HepG2 (cell line): ENCODE measurements at regions not wholly inside any gene's neighbourhood (a gene's known extent, or its start where the extent isn't known, plus 50 kb on each side); places are given as distances from the start of the nearest gene placed in this dataset.

ENCODE experiments used
- ATAC-seq: fragments of 200-7000 bp; cut with Tn5 transposase; 3 replicates; pipeline ENCODE4 v1.9.1; 2020; ENCODE audit warnings: mild to moderate bottlenecking, moderate library complexity
- BruUV-seq: library from RNA; stranded (reverse); fragments of 400-500 nt; replicated peaks from 2 replicates; lab custom pipeline; 2021; lab: Mats Ljungman, UMichigan
- CTCF ChIA-PET: fragments of 300-600 bp; formaldehyde crosslinking; extraction: SDS; loops from one replicate; lab custom pipeline; 2021; ENCODE audit warnings: low total read pairs, inconsistent platforms, low intra/inter-chr PET ratio; lab: Yijun Ruan, JAX
- POLR2A ChIA-PET: fragments of 350-600 bp; sonication (Branson Sonifier 250); formaldehyde crosslinking; loops from one replicate; lab custom pipeline; 2020; ENCODE audit warnings: antibody characterized with exemption, inconsistent platforms; lab: Yijun Ruan, JAX
- DNase-seq: peaks from one replicate; pipeline ENCODE4 v3.0.0-alpha.2; 2015; ENCODE audit warnings: low spot score
- FAIRE-seq: peaks from 3 replicates; lab custom pipeline; 2011; peaks lifted over from hg19 to GRCh38; lab: Jason Lieb, UNC
- H2AFZ ChIP-seq: one replicate; pipeline ENCODE4 v1.6.1; 2011; ENCODE audit warnings: low read length, inconsistent platforms
- H3K27ac ChIP-seq: fragments of 300-600 bp; 3 replicates; pipeline ENCODE4 v1.8.0; 2011; ENCODE audit warnings: mixed run types, mild to moderate bottlenecking, mixed read lengths, low read length, inconsistent platforms; ENCODE audit not compliant: insufficient read depth; ENCODE audit errors: extremely low read length
- H3K27me3 ChIP-seq, 2 experiments: fragments of 200-600 bp in 1 of 2; 2 replicates in 1 of 2; 3 replicates in 1 of 2; pipeline versions ENCODE4 v1.6.0 to v1.8.0; 2011; ENCODE audit warnings: low read length in 2 of 2, mild to moderate bottlenecking in 2 of 2, moderate library complexity in 2 of 2, inconsistent platforms in 1 of 2; ENCODE audit not compliant: insufficient read depth in 2 of 2, control insufficient read depth in 1 of 2
- H3K36me3 ChIP-seq, 2 experiments: fragments of 200-600 bp in 1 of 2; replicated peaks in 1 of 2; 2 replicates in 1 of 2; 3 replicates in 1 of 2; pipeline versions ENCODE4 v1.5.1 to v1.8.0; 2011; ENCODE audit warnings: low read length in 2 of 2, inconsistent platforms in 1 of 2; ENCODE audit not compliant: insufficient read depth in 2 of 2, control insufficient read depth in 1 of 2
- H3K4me1 ChIP-seq: 2 replicates; pipeline ENCODE4 v1.5.1; 2012; ENCODE audit warnings: low read length, inconsistent platforms; ENCODE audit not compliant: insufficient read depth
- H3K4me2 ChIP-seq: 2 replicates; pipeline ENCODE4 v1.6.0; 2011; ENCODE audit warnings: low read depth, low read length, inconsistent platforms
- H3K4me3 ChIP-seq, 3 experiments: fragments of 200-600 bp in 1 of 3; sonication (generic), shearing (Covaris generic) in 1 of 3; replicated peaks in 1 of 3; 2 replicates each; pipeline ENCODE4 v1.5.1; 2011 to 2016; ENCODE audit warnings: low read length in 3 of 3, inconsistent platforms in 2 of 3, low read depth in 2 of 3, mild to moderate bottlenecking in 2 of 3, control low read depth in 1 of 3, mixed read lengths in 1 of 3; ENCODE audit not compliant: insufficient read depth in 1 of 3
- H3K79me2 ChIP-seq: one replicate; pipeline ENCODE4 v1.6.1; 2011; ENCODE audit warnings: low read length, inconsistent platforms; ENCODE audit not compliant: insufficient read depth
- H3K9ac ChIP-seq: 2 replicates; pipeline ENCODE4 v1.6.0; 2011; ENCODE audit warnings: mild to moderate bottlenecking, low read depth, low read length, inconsistent platforms; ENCODE audit not compliant: insufficient read depth
- H3K9me3 ChIP-seq: 2 replicates; pipeline ENCODE4 v1.5.1; 2012; ENCODE audit warnings: mild to moderate bottlenecking, low read length
- H4K20me1 ChIP-seq: 2 replicates; pipeline ENCODE4 v1.6.0; 2011; ENCODE audit warnings: inconsistent platforms, mild to moderate bottlenecking, low read length, moderate library complexity; ENCODE audit not compliant: insufficient read depth
- CREBL2 ChIP-seq: sonication (generic); formaldehyde crosslinking; IDR thresholded peaks from 2 replicates; pipeline ENCODE4 v1.8.1; 2023; ENCODE audit warnings: missing genetic modification reagents, mild to moderate bottlenecking, borderline replicate concordance
- HNRNPLL ChIP-seq: fragments of 200-400 bp; formaldehyde crosslinking; IDR thresholded peaks from 2 replicates; pipeline ENCODE4 v1.6.1; 2017; ENCODE audit warnings: mild to moderate bottlenecking, low read depth, low read length; ENCODE audit not compliant: poor library complexity, severe bottlenecking
- NR1H2 ChIP-seq: sonication (generic); formaldehyde crosslinking; IDR thresholded peaks from 2 replicates; pipeline ENCODE4 v1.8.1; 2022; ENCODE audit warnings: low read depth, missing genetic modification reagents, borderline replicate concordance
- NR2F6 ChIP-seq, 2 experiments: IDR thresholded peaks; 2 replicates each; pipeline ENCODE4 v1.6.1; 2016; ENCODE audit warnings: antibody characterized with exemption in 1 of 2, mild to moderate bottlenecking in 1 of 2
- PAWR ChIP-seq: sonication (generic); formaldehyde crosslinking; IDR thresholded peaks from 2 replicates; pipeline ENCODE4 v1.4.0; 2020; ENCODE audit warnings: missing genetic modification reagents, mild to moderate bottlenecking, borderline replicate concordance
- PRMT3 ChIP-seq: sonication (generic); formaldehyde crosslinking; IDR thresholded peaks from 2 replicates; pipeline ENCODE4 v1.8.1; 2022; ENCODE audit warnings: low read depth, mild to moderate bottlenecking, moderate library complexity, missing genetic modification reagents, borderline replicate concordance
- REL ChIP-seq: sonication (generic); formaldehyde crosslinking; conservative IDR thresholded peaks from 2 replicates; pipeline ENCODE4 v1.8.0; 2022; ENCODE audit warnings: mild to moderate bottlenecking, missing genetic modification reagents, moderate library complexity
- ZMYM4 ChIP-seq: sonication (generic); formaldehyde crosslinking; IDR thresholded peaks from 2 replicates; pipeline ENCODE4 v1.8.1; 2023; ENCODE audit warnings: mild to moderate bottlenecking, missing genetic modification reagents
- ZNF615 ChIP-seq: sonication (generic); formaldehyde crosslinking; IDR thresholded peaks from 2 replicates; pipeline ENCODE4 v1.5.0; 2020; ENCODE audit warnings: mild to moderate bottlenecking, missing genetic modification reagents, borderline replicate concordance
- ZNF678 ChIP-seq: sonication (generic); formaldehyde crosslinking; IDR thresholded peaks from 2 replicates; pipeline ENCODE4 v1.4.0; 2020; ENCODE audit warnings: mild to moderate bottlenecking, missing genetic modification reagents
- ZNF737 ChIP-seq: sonication (generic); formaldehyde crosslinking; IDR thresholded peaks from 2 replicates; pipeline ENCODE4 v1.5.0; 2020; ENCODE audit warnings: missing genetic modification reagents, mild to moderate bottlenecking, borderline replicate concordance
- ZSCAN29 ChIP-seq: sonication (generic); formaldehyde crosslinking; conservative IDR thresholded peaks from 2 replicates; pipeline ENCODE4 v1.4.0; 2020; ENCODE audit warnings: mild to moderate bottlenecking, missing genetic modification reagents
- WGBS: methylation state at CpG from one replicate; pipeline ENCODE4 v1.1.6; 2017; ENCODE audit warnings: low lambda C conversion rate; 5-methylcytosine and 5-hydroxymethylcytosine counted together
- in situ Hi-C: cut with HindIII; loops from 2 replicates; pipeline ENCODE4 v1.10.0; 2017; ENCODE audit warnings: low pct_unique_long_range_greater_than_20kb; ENCODE audit not compliant: extremely low pct_ligation_motif_present
- intact Hi-C: fragments of 100-400 bp; cut with micrococcal nuclease; formaldehyde crosslinking; loops from one replicate; pipeline ENCODE4 v1.10.0; 2022; ENCODE audit not compliant: unreplicated experiment

- H3K9me3 ChIP-seq = no peaks in the 10 kb centered on the region
- intact Hi-C loops = no loop called here
- no peak overlapping the region for H3K4me2 ChIP-seq
- H3K27me3 ChIP-seq = no peaks in the 10 kb centered on the region
- WGBS = no CpG with 5 or more reads among the region's 1 CpG
- no peak for ATAC-seq
- H3K4me1 ChIP-seq = no peaks in the 10 kb centered on the region
- POLR2A ChIA-PET = interaction anchor here (0.6 kb wide), 1 partner anchor 10 kb away, joined by 3 read pairs; no protein-coding TSS in a partner anchor
- in situ Hi-C loops = no loop called here
- no TSS peak for BruUV-seq
- FAIRE-seq = no peak
- no peak overlapping the region for H2AFZ ChIP-seq
- no peaks in the 10 kb centered on the region for H3K79me2 ChIP-seq
- no peaks in the 10 kb centered on the region for H4K20me1 ChIP-seq
- H3K36me3 ChIP-seq = no peaks in the 10 kb centered on the region
- no peak overlapping the region for H3K27ac ChIP-seq
- H3K4me3 ChIP-seq = no peak overlapping the region
- CTCF ChIA-PET = no interaction called here
- no peak for DNase-seq
- H3K9ac ChIP-seq = no peak overlapping the region
- TF ChIP-seq PRMT3 (no peak), ZMYM4 (CRISPR knock-in tag) (no peak), PAWR (no peak), ZNF737 (CRISPR knock-in tag) (no peak), ZSCAN29 (CRISPR knock-in tag) (no peak), ZNF615 (CRISPR knock-in tag) (no peak), NR2F6 (IDR thresholded peaks at IDR 0.05) (no peak), NR2F6 (CRISPR knock-in tag; IDR thresholded peaks at IDR 0.05) (no peak), NR1H2 (CRISPR knock-in tag) (no peak), HNRNPLL (no peak), ZNF678 (no peak), REL (CRISPR knock-in tag) (no peak), CREBL2 (CRISPR knock-in tag) (no peak)
These were observed 161.3 kb upstream of the AUTS2 start for GRCh38 chr7:69436946-69437345.
